CD4-positive, CD25-positive, alpha-beta regulatory T cell (primary cell): ENCODE measurements at regions not wholly inside any gene's neighbourhood (a gene's known extent, or its start where the extent isn't known, plus 50 kb on each side); places are given as distances from the start of the nearest gene placed in this dataset.

Experiments
- ATAC-seq, 2 donors: fragments of 150-1000 bp; cut with Tn5 transposase; one replicate each; pipeline ENCODE4 v1.10.0; 2021; ENCODE audit warnings: low read depth in 2 of 2, moderate number of reproducible peaks in 2 of 2, moderate library complexity in 1 of 2
- DNase-seq, 3 donors: peaks; one replicate each; pipeline versions ENCODE4 v3.0.0 to v3.0.0-alpha.2; 2012 to 2022; ENCODE audit warnings: mixed read lengths in 1 of 3
- H3K27ac ChIP-seq: one replicate; pipeline ENCODE4 v1.7.0; 2013; ENCODE audit warnings: mild to moderate bottlenecking, low read length; ENCODE audit not compliant: insufficient read depth, poor library complexity, severe bottlenecking
- H3K27me3 ChIP-seq: one replicate; pipeline ENCODE4 v1.7.0; 2013; ENCODE audit warnings: low read length; ENCODE audit not compliant: control insufficient read depth, insufficient read depth
- H3K36me3 ChIP-seq: one replicate; pipeline ENCODE4 v1.7.0; 2013; ENCODE audit warnings: mild to moderate bottlenecking, low read length, moderate library complexity; ENCODE audit not compliant: control insufficient read depth, insufficient read depth
- H3K4me1 ChIP-seq: 2 replicates; pipeline ENCODE4 v1.7.0; 2013; ENCODE audit warnings: mild to moderate bottlenecking, low read length; ENCODE audit not compliant: insufficient read depth, control insufficient read depth, poor library complexity, severe bottlenecking
- H3K4me3 ChIP-seq: one replicate; pipeline ENCODE4 v1.7.0; 2013; ENCODE audit warnings: low read depth, mild to moderate bottlenecking, low read length, moderate library complexity
- H3K9me3 ChIP-seq, 2 experiments: 1 replicate in 1 of 2; 2 replicates in 1 of 2; pipeline ENCODE4 v1.7.0; 2013; ENCODE audit warnings: low read length in 2 of 2, mild to moderate bottlenecking in 1 of 2, moderate library complexity in 1 of 2; ENCODE audit not compliant: control insufficient read depth in 2 of 2
- H3K27ac Mint-ChIP-seq, 3 donors: one replicate each; pipeline ENCODE4 v1.8.0; 2020 to 2022; ENCODE audit warnings: mild to moderate bottlenecking in 3 of 3, mixed read lengths in 3 of 3, moderate library complexity in 2 of 3
- H3K27me3 Mint-ChIP-seq: one replicate; pipeline ENCODE4 v1.8.0; 2022; ENCODE audit warnings: mild to moderate bottlenecking, mixed read lengths
- H3K36me3 Mint-ChIP-seq: one replicate; pipeline ENCODE4 v1.8.0; 2020; ENCODE audit warnings: mixed read lengths
- H3K4me1 Mint-ChIP-seq, 4 donors: one replicate each; pipeline ENCODE4 v1.8.0; 2020 to 2022; ENCODE audit warnings: mixed read lengths in 4 of 4, mild to moderate bottlenecking in 1 of 4
- H3K4me3 Mint-ChIP-seq, 4 donors: one replicate each; pipeline ENCODE4 v1.8.0; 2020 to 2022; ENCODE audit warnings: mild to moderate bottlenecking in 4 of 4, mixed read lengths in 4 of 4, moderate library complexity in 3 of 4
- H3K9me3 Mint-ChIP-seq, 7 donors: one replicate each; pipeline ENCODE4 v1.8.0; 2020 to 2022; ENCODE audit warnings: mixed read lengths in 7 of 7, mild to moderate bottlenecking in 3 of 7, moderate library complexity in 2 of 7

DNA sequence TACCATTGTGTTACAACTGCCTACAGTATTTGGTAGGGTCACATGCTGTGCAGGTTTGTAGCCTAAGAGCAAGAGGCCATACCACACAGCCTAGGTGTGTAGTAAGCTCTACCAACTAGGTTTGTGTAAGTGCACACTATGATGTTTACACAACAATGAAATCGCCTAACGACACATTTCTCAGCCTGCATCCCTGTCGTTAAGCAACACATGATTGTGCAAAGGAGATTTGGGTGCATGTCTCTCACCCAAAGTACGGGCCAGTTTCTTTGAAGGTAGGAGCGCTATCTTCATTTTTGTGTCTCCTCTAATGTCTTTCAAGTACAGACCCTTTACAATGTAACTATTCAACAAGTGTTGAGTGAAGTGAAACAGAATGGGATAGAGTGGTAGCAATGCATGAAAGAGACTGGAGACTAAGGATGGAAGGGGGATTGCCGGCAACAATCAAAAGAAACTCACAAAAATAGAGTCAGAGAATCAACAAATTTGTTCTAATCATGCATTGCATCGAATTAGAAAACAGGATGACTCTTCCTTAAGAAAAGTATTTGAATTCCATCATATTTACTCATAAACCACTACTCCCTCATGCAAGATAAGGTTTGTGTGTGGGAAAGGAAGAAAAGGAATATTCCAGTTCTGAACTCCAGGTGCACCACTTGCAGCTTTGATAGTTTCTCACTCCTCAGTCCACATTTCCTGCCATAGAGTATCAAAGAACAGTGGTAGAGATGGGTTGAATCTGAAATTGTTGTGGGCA lies 60.2 kb upstream of the TNFRSF19 start:
- H3K36me3 ChIP-seq: no peaks in the 10 kb centered on the region
- no peaks in the 10 kb centered on the region for H3K9me3 ChIP-seq
- Mint-ChIP-seq H3K4me1 (no peaks in the 10 kb centered on the region), H3K4me3 (no peak overlapping the region), H3K9me3 (peaks cover 0 to 3% (median 0%) of the 10 kb centered on the region in 7 donors), H3K27ac (no peak overlapping the region), H3K27me3 (peaks cover 20% of the 10 kb centered on the region), H3K36me3 (no peaks in the 10 kb centered on the region)
- no peak overlapping the region for H3K4me3 ChIP-seq
- H3K27me3 ChIP-seq: peaks cover 15% of the 10 kb centered on the region
- DNase-seq (no peak), ATAC-seq (no peak)
- H3K4me1 ChIP-seq: no peaks in the 10 kb centered on the region
- H3K27ac ChIP-seq: no peak overlapping the region

DNA sequence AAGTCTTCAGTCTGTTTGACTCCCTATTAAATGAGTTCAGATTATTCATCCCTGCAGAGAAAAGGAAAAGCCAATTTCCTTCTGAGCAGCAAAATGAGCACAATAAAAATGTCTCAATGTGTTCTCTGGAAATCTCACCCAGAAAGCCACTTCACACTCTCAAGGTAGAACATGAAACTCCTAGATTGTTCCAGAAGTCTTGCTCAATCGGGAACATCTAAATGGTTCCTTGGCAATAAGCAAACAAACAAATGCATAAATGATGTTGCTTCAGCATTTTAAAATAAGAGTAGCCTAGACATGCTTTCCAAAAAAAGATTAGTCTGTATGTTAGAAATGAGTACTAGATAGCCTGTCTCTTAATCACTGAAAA lies 59.7 kb upstream of the TNFRSF19 start:
- H3K27me3 Mint-ChIP-seq: peaks cover 25% of the 10 kb centered on the region
- H3K27ac ChIP-seq: no peak overlapping the region
- no peak overlapping the region for H3K27ac Mint-ChIP-seq
- H3K36me3 Mint-ChIP-seq: no peaks in the 10 kb centered on the region
- H3K9me3 Mint-ChIP-seq: peaks cover 0 to 3% (median 0%) of the 10 kb centered on the region in 7 donors
- no peaks in the 10 kb centered on the region for H3K4me1 Mint-ChIP-seq
- no peak for ATAC-seq
- no peaks in the 10 kb centered on the region for H3K4me1 ChIP-seq
- H3K36me3 ChIP-seq: no peaks in the 10 kb centered on the region
- no peaks in the 10 kb centered on the region for H3K9me3 ChIP-seq
- no peak for DNase-seq
- H3K4me3 ChIP-seq: no peak overlapping the region
- no peak overlapping the region for H3K4me3 Mint-ChIP-seq
- H3K27me3 ChIP-seq: peaks cover 13% of the 10 kb centered on the region

DNA sequence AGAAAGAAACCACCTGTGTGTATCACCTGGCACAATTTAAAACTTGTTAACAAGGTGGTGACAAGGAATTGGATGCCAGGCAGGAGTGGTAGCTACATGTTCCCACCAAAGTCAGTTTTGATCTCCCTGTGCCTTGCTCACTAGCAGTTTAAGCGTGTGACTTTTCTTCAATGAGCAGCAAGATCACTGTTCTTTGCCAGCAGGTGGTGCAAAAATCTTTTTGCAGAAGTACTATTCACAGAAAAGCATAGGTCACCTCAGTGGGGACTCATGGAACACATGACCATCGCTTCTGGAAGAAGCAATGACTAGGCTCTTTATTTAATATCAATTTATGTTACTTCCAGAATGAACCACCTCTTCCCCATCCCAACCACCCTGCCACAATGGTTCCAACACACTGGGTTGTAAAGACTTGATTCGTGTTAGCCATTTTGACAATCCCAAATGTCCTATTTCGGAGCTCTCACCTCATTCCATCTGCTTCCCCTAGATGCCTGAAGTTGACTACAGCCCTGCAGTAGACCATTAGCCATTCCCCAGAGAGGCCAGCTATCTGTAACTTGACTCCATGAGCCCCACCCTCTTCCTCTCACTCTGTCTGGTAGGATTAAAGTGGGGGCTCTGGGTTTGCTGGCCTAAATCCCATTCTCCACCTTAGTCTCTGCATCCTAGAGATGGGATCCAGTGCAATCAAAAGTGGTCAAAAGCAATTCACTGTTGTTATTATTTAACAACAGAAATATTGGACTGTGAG lies 59.1 kb upstream of the TNFRSF19 start:
- Mint-ChIP-seq H3K4me3 (no peak overlapping the region), H3K9me3 (peaks cover 0 to 3% (median 0%) of the 10 kb centered on the region in 7 donors), H3K36me3 (no peaks in the 10 kb centered on the region), H3K27ac (no peak overlapping the region), H3K27me3 (peaks cover 29% of the 10 kb centered on the region), H3K4me1 (no peaks in the 10 kb centered on the region)
- ATAC-seq (no peak), DNase-seq (peak in 1 of 3 donors; percentile 36)
- H3K27me3 ChIP-seq: peaks cover 13% of the 10 kb centered on the region
- no peaks in the 10 kb centered on the region for H3K36me3 ChIP-seq
- no peak overlapping the region for H3K4me3 ChIP-seq
- no peaks in the 10 kb centered on the region for H3K4me1 ChIP-seq
- H3K27ac ChIP-seq: no peak overlapping the region
- H3K9me3 ChIP-seq: no peaks in the 10 kb centered on the region

DNA sequence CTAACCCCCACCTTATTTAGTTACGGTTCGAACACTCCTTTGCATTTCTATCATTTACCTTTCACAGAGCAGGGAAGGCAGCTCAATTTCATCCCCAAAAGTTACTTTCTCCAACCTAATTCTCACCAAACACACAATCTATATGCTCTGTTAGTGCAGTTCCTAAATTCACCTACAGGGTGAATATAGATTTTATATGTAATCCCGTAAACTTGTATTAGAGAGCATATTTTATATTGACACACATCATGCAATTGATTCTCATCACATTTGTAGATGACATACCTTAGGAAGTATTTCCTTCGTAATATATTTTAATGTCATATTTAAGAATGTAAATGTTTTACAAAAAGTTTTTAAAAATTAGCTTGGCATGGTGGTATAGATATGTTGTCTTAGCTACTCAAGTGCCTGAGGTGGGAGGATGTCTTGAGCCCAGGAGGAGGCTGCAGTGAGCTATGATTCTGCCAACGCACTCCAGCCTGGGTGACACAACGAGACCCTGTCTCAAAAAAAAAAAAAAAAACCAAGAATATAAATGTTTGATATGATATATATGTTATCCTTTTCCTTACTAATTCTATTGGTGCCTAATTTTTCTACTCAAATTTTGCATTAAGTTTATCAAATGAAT lies 57.3 kb upstream of the TNFRSF19 start:
- ATAC-seq (no peak), DNase-seq (no peak)
- no peak overlapping the region for H3K27ac ChIP-seq
- Mint-ChIP-seq H3K9me3 (peaks cover 0 to 3% (median 0%) of the 10 kb centered on the region in 7 donors), H3K27me3 (peaks cover 37% of the 10 kb centered on the region), H3K4me3 (no peak overlapping the region), H3K36me3 (no peaks in the 10 kb centered on the region), H3K27ac (no peak overlapping the region), H3K4me1 (no peaks in the 10 kb centered on the region)
- H3K36me3 ChIP-seq: no peaks in the 10 kb centered on the region
- H3K9me3 ChIP-seq: no peaks in the 10 kb centered on the region
- H3K4me1 ChIP-seq: no peaks in the 10 kb centered on the region
- peaks cover 15% of the 10 kb centered on the region for H3K27me3 ChIP-seq
- H3K4me3 ChIP-seq: no peak overlapping the region

DNA sequence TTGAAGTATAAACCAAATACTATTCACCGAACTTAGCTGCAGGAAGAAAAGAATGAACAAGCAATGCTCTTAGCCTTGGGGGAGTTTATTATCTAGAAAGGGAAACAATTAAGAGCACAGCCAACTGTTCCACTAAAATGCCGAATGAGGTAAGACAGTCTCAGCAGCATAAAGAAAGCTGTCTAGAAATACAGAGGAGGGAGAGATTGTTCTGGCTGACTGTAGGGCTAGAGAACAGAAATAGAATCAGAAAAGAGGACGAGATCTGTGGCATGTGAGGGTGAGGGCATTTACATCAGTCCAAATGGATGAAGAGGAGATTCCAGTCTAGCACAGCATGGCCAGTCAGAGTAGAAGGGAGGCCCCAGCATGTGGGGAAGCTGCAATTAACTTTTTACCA lies 56.8 kb upstream of the TNFRSF19 start:
- no peak for DNase-seq
- Mint-ChIP-seq H3K36me3 (no peaks in the 10 kb centered on the region), H3K27ac (peak overlapping the region in 1 of 3 donors; percentile 33), H3K4me1 (no peaks in the 10 kb centered on the region), H3K4me3 (no peak overlapping the region), H3K27me3 (peaks cover 42% of the 10 kb centered on the region), H3K9me3 (peaks cover 0 to 3% (median 0%) of the 10 kb centered on the region in 7 donors)
- no peak for ATAC-seq
- Histone ChIP-seq H3K4me3 (no peak overlapping the region), H3K36me3 (no peaks in the 10 kb centered on the region), H3K9me3 (no peaks in the 10 kb centered on the region), H3K27me3 (peaks cover 15% of the 10 kb centered on the region), H3K4me1 (no peaks in the 10 kb centered on the region), H3K27ac (no peak overlapping the region)

DNA sequence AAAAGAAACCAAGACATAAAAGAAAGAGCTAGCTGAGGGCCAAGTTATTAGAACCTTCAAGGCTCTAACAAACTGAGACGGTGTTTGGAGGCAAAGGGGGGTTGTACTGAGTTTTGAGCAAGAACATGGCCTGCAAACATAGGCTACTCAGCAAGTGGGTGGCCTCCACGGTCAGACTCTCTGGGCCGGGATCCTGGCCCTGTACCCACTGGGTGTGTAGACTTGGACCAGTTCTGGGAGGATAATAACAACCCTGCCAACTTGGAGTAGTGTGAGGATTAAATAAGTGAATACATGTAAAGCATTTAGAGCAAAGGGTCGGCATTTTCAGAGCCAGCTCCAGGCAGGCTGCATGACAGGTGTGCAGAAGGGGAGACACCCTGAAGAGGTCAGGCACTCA lies 56.1 kb upstream of the TNFRSF19 start:
- Mint-ChIP-seq H3K36me3 (no peaks in the 10 kb centered on the region), H3K9me3 (peaks cover 0 to 3% (median 0%) of the 10 kb centered on the region in 7 donors), H3K27me3 (peaks cover 47% of the 10 kb centered on the region), H3K4me3 (no peak overlapping the region), H3K27ac (peak overlapping the region in 1 of 3 donors; percentile 33), H3K4me1 (no peaks in the 10 kb centered on the region)
- Histone ChIP-seq H3K4me3 (no peak overlapping the region), H3K9me3 (no peaks in the 10 kb centered on the region), H3K27ac (no peak overlapping the region), H3K27me3 (peaks cover 15% of the 10 kb centered on the region), H3K4me1 (no peaks in the 10 kb centered on the region), H3K36me3 (no peaks in the 10 kb centered on the region)
- no peak for ATAC-seq
- no peak for DNase-seq

DNA sequence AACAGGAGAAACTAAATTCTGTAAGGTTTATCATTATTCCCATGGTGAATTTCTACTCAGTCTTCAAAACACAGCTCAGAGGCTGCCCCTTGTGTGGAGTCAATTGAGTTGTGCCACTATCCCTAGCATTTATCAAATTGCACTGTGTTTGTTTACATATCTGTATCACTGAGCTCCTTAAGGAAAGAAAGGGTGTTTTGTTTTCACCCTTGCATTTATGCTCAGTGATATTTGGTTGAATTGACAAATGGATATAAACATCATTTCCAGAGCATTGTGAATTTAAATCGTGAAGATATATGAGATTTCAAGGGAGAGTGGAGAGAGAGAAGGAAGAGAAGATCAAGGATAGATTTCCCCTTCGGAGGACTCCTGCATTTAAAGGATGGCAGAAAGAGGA lies 55.1 kb upstream of the TNFRSF19 start:
- Mint-ChIP-seq H3K36me3 (no peaks in the 10 kb centered on the region), H3K27me3 (peaks cover 47% of the 10 kb centered on the region), H3K9me3 (peaks cover 0 to 3% (median 0%) of the 10 kb centered on the region in 7 donors), H3K4me3 (no peak overlapping the region), H3K4me1 (no peaks in the 10 kb centered on the region), H3K27ac (no peak overlapping the region)
- Histone ChIP-seq H3K27me3 (peaks cover 15% of the 10 kb centered on the region), H3K27ac (no peak overlapping the region), H3K9me3 (no peaks in the 10 kb centered on the region), H3K4me1 (no peaks in the 10 kb centered on the region), H3K4me3 (no peak overlapping the region), H3K36me3 (no peaks in the 10 kb centered on the region)
- no peak for DNase-seq
- ATAC-seq: no peak
